ENCODE measurements at regions not wholly inside any gene's neighbourhood (a gene's known extent, or its start where the extent isn't known, plus 50 kb on each side); places are given as distances from the start of the nearest gene placed in this dataset.

DNA sequence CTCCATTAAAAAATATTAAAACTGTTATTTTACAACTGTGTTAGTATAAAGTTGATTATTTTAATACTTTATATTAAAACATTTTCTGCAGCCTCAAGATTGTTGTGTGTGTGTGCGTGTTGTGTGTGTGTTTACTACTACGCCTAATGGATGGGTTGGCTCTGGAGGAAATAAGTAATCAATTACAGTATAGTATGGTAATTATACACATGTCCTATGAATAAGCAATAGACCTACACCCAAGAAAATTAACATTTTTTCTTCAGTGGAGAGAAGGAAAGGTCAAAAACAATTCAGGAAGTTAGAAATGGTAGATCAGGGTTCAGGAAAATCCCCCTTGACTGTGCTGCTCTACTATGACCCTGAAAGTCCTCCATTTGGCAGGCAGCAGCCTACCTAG, 65.7 kb upstream of the DYRK2 start:
- ChIA-PET POLR2A (no interaction called here), CTCF (no interaction called here), RAD21 (ENCODE audit: low non-redundant PET in 1 of 2, low total read pairs in 2 of 2, uncharacterized antibody in 2 of 2, unreplicated experiment in 2 of 2) (no interaction called here)
- H3K9me3 ChIP-seq (ENCODE audit: control insufficient read depth in 1 of 2, insufficient read depth in 1 of 2, low read depth in 1 of 2, low read length in 2 of 2), result no peaks in the 10 kb centered on the region
- H3K36me3 ChIP-seq (ENCODE audit: control insufficient read depth in 1 of 2, insufficient read depth in 2 of 2, low read length in 2 of 2), result no peaks in the 10 kb centered on the region
- H3K79me2 ChIP-seq (ENCODE audit: insufficient read depth, low read length), result no peaks in the 10 kb centered on the region
- no peaks in the 10 kb centered on the region for H4K20me1 ChIP-seq (ENCODE audit: insufficient read depth)
- H3K27me3 ChIP-seq (ENCODE audit: insufficient read depth, low read length), result no peaks in the 10 kb centered on the region
- BruUV-seq (replicated peaks), result no TSS peak
- intact Hi-C loops (cut with micrococcal nuclease), result no loop called here
- H2AFZ ChIP-seq (ENCODE audit: low read depth, low read length, poor library complexity, severe bottlenecking), result no peak overlapping the region
- no peak overlapping the region for H3K9ac ChIP-seq (ENCODE audit: low read length)
- no peak overlapping the region for H3K27ac ChIP-seq (ENCODE audit: low read depth, low read length)
- no peak overlapping the region for H3K4me2 ChIP-seq (ENCODE audit: low read length)
- H3K4me1 ChIP-seq (ENCODE audit: control insufficient read depth in 1 of 2, insufficient read depth in 2 of 2, low read length in 2 of 2), result no peaks in the 10 kb centered on the region
- H3K4me3 ChIP-seq (replicated peaks in 1 of 2; ENCODE audit: low read depth in 1 of 2, low read length in 2 of 2), result no peak overlapping the region
- ATAC-seq (no peak), DNase-seq (ENCODE audit: low read depth, low spot score) (no peak)
- TF ChIP-seq SRF (IDR thresholded peaks at IDR 0.05; ENCODE audit: low read depth), result no peak
- no peak for TF ChIP-seq SP1 (IDR thresholded peaks at IDR 0.05; ENCODE audit: low read depth)
- no peak for TF ChIP-seq JUND (IDR thresholded peaks at IDR 0.05)
- H3K9me2 ChIP-seq (ENCODE audit: insufficient read depth), result no peaks in the 10 kb centered on the region

DNA sequence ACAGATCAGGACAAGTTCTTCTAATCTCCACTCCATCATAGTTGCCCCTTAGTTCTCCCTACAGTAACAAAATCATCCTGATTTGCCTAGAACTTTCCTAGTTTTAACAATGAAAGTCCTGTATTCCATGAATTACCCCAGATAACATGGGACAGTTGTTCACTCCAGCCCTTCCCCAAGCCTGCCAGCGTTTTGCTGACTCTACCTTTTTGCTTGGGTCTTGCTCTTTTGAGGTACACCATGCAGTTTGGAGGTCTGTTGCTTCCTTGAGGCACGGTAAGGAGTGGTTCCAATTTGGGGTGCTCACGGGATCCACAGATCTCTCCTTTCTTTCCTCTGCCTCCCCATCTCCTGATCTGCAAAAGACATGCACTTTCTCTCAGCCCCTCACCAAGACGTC, 61.6 kb upstream of the DYRK2 start:
- Histone ChIP-seq H3K9ac (ENCODE audit: low read length) (no peak overlapping the region), H3K4me1 (ENCODE audit: control insufficient read depth in 1 of 2, insufficient read depth in 2 of 2, low read length in 2 of 2) (peaks cover 0 to under 1% of the 10 kb centered on the region in 2 experiments; a peak in 1 of 4 replicates), H3K4me2 (ENCODE audit: low read length) (no peak overlapping the region), H3K4me3 (replicated peaks in 1 of 2; ENCODE audit: low read depth in 1 of 2, low read length in 2 of 2) (no peak overlapping the region), H3K27ac (ENCODE audit: low read depth, low read length) (no peak overlapping the region), H4K20me1 (ENCODE audit: insufficient read depth) (no peaks in the 10 kb centered on the region), H3K9me3 (ENCODE audit: control insufficient read depth in 1 of 2, insufficient read depth in 1 of 2, low read depth in 1 of 2, low read length in 2 of 2) (no peaks in the 10 kb centered on the region), H2AFZ (ENCODE audit: low read depth, low read length, poor library complexity, severe bottlenecking) (no peak overlapping the region), H3K79me2 (ENCODE audit: insufficient read depth, low read length) (no peaks in the 10 kb centered on the region), H3K9me2 (ENCODE audit: insufficient read depth) (no peaks in the 10 kb centered on the region), H3K27me3 (ENCODE audit: insufficient read depth, low read length) (no peaks in the 10 kb centered on the region), H3K36me3 (ENCODE audit: control insufficient read depth in 1 of 2, insufficient read depth in 2 of 2, low read length in 2 of 2) (no peaks in the 10 kb centered on the region)
- no peak for ATAC-seq
- no TSS peak for BruUV-seq (replicated peaks)
- DNase-seq (ENCODE audit: low read depth, low spot score), result no peak
- POLR2A ChIA-PET, result no interaction called here
- CTCF ChIA-PET, result no interaction called here
- intact Hi-C loops (cut with micrococcal nuclease), result no loop called here
- RAD21 ChIA-PET (ENCODE audit: low non-redundant PET in 1 of 2, low total read pairs in 2 of 2, uncharacterized antibody in 2 of 2, unreplicated experiment in 2 of 2), result no interaction called here
- TF ChIP-seq POLR2A (IDR thresholded peaks at IDR 0.05; ENCODE audit: borderline replicate concordance, extremely low read depth, insufficient read depth, insufficient read length) (no peak), CEBPB (IDR thresholded peaks at IDR 0.05; ENCODE audit: low read depth) (no peak)

DNA sequence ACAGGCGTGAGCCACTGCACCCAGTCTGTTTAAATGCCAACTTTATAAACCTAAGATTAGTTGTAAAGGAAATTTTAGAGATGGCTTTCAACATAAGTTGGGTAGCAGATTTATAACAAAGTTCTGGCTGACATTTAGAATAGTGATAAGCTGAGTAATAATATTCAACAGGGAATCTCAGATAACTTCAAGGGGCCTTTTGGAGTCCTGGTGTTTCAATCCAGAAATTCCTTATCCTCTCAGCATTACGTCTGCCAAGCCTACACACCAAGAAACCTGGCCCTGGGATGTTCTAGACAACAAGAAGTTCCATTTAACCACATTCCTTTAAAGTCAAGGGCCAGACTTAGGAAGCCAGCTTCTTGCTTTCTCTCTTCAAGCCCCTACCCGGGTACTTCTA, 59.5 kb upstream of the DYRK2 start:
- Histone ChIP-seq H3K27me3 (ENCODE audit: insufficient read depth, low read length) (no peaks in the 10 kb centered on the region), H3K4me3 (replicated peaks in 1 of 2; ENCODE audit: low read depth in 1 of 2, low read length in 2 of 2) (no peak overlapping the region), H3K4me1 (ENCODE audit: control insufficient read depth in 1 of 2, insufficient read depth in 2 of 2, low read length in 2 of 2) (peaks cover 15 to 22% of the 10 kb centered on the region in 2 experiments), H3K9me3 (ENCODE audit: control insufficient read depth in 1 of 2, insufficient read depth in 1 of 2, low read depth in 1 of 2, low read length in 2 of 2) (no peaks in the 10 kb centered on the region), H3K36me3 (ENCODE audit: control insufficient read depth in 1 of 2, insufficient read depth in 2 of 2, low read length in 2 of 2) (no peaks in the 10 kb centered on the region), H3K9me2 (ENCODE audit: insufficient read depth) (no peaks in the 10 kb centered on the region), H3K9ac (ENCODE audit: low read length) (no peak overlapping the region), H3K4me2 (ENCODE audit: low read length) (no peak overlapping the region), H3K27ac (ENCODE audit: low read depth, low read length) (no peak overlapping the region), H4K20me1 (ENCODE audit: insufficient read depth) (no peaks in the 10 kb centered on the region), H2AFZ (ENCODE audit: low read depth, low read length, poor library complexity, severe bottlenecking) (no peak overlapping the region), H3K79me2 (ENCODE audit: insufficient read depth, low read length) (no peaks in the 10 kb centered on the region)
- ATAC-seq (no peak), DNase-seq (ENCODE audit: low read depth, low spot score) (no peak)
- BruUV-seq (replicated peaks), result no TSS peak
- POLR2A ChIA-PET, result no interaction called here
- CTCF ChIA-PET, result no interaction called here
- RAD21 ChIA-PET (ENCODE audit: low non-redundant PET in 1 of 2, low total read pairs in 2 of 2, uncharacterized antibody in 2 of 2, unreplicated experiment in 2 of 2), result no interaction called here
- intact Hi-C loops (cut with micrococcal nuclease), result no loop called here
- TF ChIP-seq YY1 (IDR thresholded peaks at IDR 0.05; ENCODE audit: extremely low read depth, insufficient replicate concordance, low read depth, low read length) (no peak), EGR1 (IDR thresholded peaks at IDR 0.05; ENCODE audit: low read depth) (no peak), EZH2 (IDR thresholded peaks at IDR 0.05) (no peak), ZFX (IDR thresholded peaks at IDR 0.05) (no peak), ZNF274 (IDR thresholded peaks at IDR 0.05; ENCODE audit: low read depth, low read length) (no peak), FOSL1 (IDR thresholded peaks at IDR 0.05; ENCODE audit: low read depth) (no peak)
- TF ChIP-seq, protein P1, sequence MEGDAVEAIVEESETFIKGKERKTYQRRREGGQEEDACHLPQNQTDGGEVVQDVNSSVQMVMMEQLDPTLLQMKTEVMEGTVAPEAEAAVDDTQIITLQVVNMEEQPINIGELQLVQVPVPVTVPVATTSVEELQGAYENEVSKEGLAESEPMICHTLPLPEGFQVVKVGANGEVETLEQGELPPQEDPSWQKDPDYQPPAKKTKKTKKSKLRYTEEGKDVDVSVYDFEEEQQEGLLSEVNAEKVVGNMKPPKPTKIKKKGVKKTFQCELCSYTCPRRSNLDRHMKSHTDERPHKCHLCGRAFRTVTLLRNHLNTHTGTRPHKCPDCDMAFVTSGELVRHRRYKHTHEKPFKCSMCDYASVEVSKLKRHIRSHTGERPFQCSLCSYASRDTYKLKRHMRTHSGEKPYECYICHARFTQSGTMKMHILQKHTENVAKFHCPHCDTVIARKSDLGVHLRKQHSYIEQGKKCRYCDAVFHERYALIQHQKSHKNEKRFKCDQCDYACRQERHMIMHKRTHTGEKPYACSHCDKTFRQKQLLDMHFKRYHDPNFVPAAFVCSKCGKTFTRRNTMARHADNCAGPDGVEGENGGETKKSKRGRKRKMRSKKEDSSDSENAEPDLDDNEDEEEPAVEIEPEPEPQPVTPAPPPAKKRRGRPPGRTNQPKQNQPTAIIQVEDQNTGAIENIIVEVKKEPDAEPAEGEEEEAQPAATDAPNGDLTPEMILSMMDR (IDR thresholded peaks at IDR 0.05 in 2 of 3, conservative IDR thresholded peaks at IDR 0.05 in 1 of 3; ENCODE audit: borderline replicate concordance in 1 of 3, insufficient read depth in 1 of 3, low read depth in 2 of 3, low read length in 2 of 3), result no peak
